ENCODE measurements at regions not wholly inside any gene's neighbourhood (a gene's known extent, or its start where the extent isn't known, plus 50 kb on each side); places are given as distances from the start of the nearest gene placed in this dataset.

DNA sequence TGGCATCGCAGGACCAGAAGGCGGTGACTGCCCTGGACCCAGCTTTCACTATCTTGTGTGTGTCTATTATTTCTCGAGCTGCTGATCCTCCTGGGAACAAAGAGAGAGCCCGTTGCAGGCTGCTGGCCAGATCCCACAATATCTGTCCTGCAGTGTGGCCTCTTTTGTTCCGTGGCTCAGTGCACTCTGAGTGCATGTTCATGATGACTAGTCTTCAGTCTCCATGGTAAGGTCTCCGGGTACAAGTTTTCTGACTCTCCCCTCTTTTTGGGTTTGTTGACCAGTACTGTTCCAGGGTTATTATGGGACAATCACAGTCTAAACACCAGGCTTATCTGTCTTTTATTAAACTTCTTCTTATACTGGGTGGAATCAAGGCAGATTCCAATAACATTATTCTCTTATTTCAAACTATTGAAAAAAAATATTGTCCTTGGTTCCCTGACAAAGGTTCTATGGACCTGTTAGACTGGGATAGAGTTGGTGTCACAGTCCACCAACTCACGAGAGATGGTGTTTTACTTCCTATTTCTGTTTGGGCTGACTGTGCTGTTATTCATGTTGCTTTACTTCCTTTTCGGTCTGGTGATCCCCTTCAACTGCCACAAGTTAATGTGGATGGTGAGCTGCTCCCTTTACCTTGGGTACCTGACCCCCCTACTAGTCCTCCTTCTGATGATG, 192.9 kb upstream of the ALG10B start:
- no peaks in the 10 kb centered on the region for H3K27me3 ChIP-seq
- DNase-seq (ENCODE audit: low spot score in 2 of 2), result no peak
- no peaks in the 10 kb centered on the region for H3K36me3 ChIP-seq
- 71 to 76% methylated on average over 8 of the region's 8 CpGs for WGBS, 2 donors
- no peak overlapping the region for H3K4me3 ChIP-seq
- no peak overlapping the region for H3K27ac ChIP-seq
- no peak for TF ChIP-seq EP300 (IDR thresholded peaks at IDR 0.05)
- TF ChIP-seq, protein P1, sequence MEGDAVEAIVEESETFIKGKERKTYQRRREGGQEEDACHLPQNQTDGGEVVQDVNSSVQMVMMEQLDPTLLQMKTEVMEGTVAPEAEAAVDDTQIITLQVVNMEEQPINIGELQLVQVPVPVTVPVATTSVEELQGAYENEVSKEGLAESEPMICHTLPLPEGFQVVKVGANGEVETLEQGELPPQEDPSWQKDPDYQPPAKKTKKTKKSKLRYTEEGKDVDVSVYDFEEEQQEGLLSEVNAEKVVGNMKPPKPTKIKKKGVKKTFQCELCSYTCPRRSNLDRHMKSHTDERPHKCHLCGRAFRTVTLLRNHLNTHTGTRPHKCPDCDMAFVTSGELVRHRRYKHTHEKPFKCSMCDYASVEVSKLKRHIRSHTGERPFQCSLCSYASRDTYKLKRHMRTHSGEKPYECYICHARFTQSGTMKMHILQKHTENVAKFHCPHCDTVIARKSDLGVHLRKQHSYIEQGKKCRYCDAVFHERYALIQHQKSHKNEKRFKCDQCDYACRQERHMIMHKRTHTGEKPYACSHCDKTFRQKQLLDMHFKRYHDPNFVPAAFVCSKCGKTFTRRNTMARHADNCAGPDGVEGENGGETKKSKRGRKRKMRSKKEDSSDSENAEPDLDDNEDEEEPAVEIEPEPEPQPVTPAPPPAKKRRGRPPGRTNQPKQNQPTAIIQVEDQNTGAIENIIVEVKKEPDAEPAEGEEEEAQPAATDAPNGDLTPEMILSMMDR (IDR thresholded peaks at IDR 0.05), result no peak
- TF ChIP-seq POLR2A (IDR thresholded peaks at IDR 0.05), result no peak
- H3K4me1 ChIP-seq, result no peaks in the 10 kb centered on the region
- peaks cover 0 to 9% (median 0%) of the 10 kb centered on the region in 4 donors for H3K9me3 ChIP-seq

- Histone ChIP-seq H3K27ac (no peak overlapping the region), H3K36me3 (no peaks in the 10 kb centered on the region), H3K4me1 (no peaks in the 10 kb centered on the region), H3K9me3 (peaks cover 0 to 9% (median 0%) of the 10 kb centered on the region in 4 donors), H3K4me3 (no peak overlapping the region), H3K27me3 (no peaks in the 10 kb centered on the region)
- WGBS, 2 donors, result 49 to 51% methylated on average over 3 of the region's 3 CpGs
- no peak for DNase-seq (ENCODE audit: low spot score in 2 of 2)
- TF ChIP-seq, protein P1 (IDR thresholded peaks at IDR 0.05), result no peak
- no peak for TF ChIP-seq POLR2A (IDR thresholded peaks at IDR 0.05)
- TF ChIP-seq EP300 (IDR thresholded peaks at IDR 0.05), result no peak
Measured at GRCh38 chr12:38124247-38125012, 192.1 kb upstream of the ALG10B start.

GRCh38 chr12:38132139-38132538, 184.4 kb upstream of the ALG10B start:
- no peaks in the 10 kb centered on the region for H3K36me3 ChIP-seq
- H3K27me3 ChIP-seq, result no peaks in the 10 kb centered on the region
- no peak overlapping the region for H3K27ac ChIP-seq
- no peaks in the 10 kb centered on the region for H3K4me1 ChIP-seq
- TF ChIP-seq EP300 (IDR thresholded peaks at IDR 0.05) (no peak), POLR2A (IDR thresholded peaks at IDR 0.05) (no peak)
- TF ChIP-seq, protein P1 (IDR thresholded peaks at IDR 0.05), result no peak
- DNase-seq (ENCODE audit: low spot score in 2 of 2), result no peak
- 72 to 76% methylated on average over 2 of the region's 2 CpGs for WGBS, 2 donors
- no peaks in the 10 kb centered on the region for H3K9me3 ChIP-seq
- no peak overlapping the region for H3K4me3 ChIP-seq

DNA sequence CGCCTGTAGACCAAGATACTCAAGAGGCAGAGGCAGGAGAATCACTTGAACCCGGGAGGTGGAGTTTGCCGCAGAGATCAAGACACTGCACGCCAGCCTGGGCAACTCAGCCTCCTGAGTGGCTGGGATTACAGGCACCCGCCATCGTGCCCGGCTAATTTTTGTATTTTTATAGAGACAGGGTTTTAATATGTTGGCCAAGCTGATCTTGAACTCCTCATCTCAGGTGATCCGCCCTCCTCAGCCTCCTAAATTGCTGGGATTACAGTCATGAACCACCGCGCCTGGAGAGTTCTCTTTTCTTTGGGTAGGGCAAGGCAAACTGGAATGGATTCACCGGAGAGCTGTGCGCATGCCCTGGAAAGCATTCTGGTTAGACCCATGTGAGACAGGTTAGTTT, 179.3 kb upstream of the ALG10B start:
- Histone ChIP-seq H3K27ac (no peak overlapping the region), H3K4me3 (no peak overlapping the region), H3K4me1 (peaks cover 0 to 11% (median 3%) of the 10 kb centered on the region in 4 donors), H3K36me3 (no peaks in the 10 kb centered on the region), H3K27me3 (peaks cover 0 to 9% of the 10 kb centered on the region in 2 donors), H3K9me3 (no peaks in the 10 kb centered on the region)
- TF ChIP-seq EP300 (IDR thresholded peaks at IDR 0.05) (no peak), POLR2A (IDR thresholded peaks at IDR 0.05) (no peak)
- TF ChIP-seq, protein P1 (IDR thresholded peaks at IDR 0.05), result no peak
- 92 to 93% methylated on average over 12 of the region's 12 CpGs for WGBS, 2 donors
- no peak for DNase-seq (ENCODE audit: low spot score in 2 of 2)

- 51 to 81% methylated on average over 16 of the region's 16 CpGs for WGBS, 2 donors
- no peak overlapping the region for H3K4me3 ChIP-seq
- TF ChIP-seq EP300 (IDR thresholded peaks at IDR 0.05) (no peak), POLR2A (IDR thresholded peaks at IDR 0.05) (no peak)
- TF ChIP-seq, protein P1 (IDR thresholded peaks at IDR 0.05), result no peak
- DNase-seq (ENCODE audit: low spot score in 2 of 2), result no peak
- no peaks in the 10 kb centered on the region for H3K9me3 ChIP-seq
- H3K36me3 ChIP-seq, result no peaks in the 10 kb centered on the region
- peaks cover 0 to 9% of the 10 kb centered on the region in 2 donors for H3K27me3 ChIP-seq
- no peak overlapping the region for H3K27ac ChIP-seq
- peaks cover 0 to 11% (median 3%) of the 10 kb centered on the region in 4 donors for H3K4me1 ChIP-seq
Measured at GRCh38 chr12:38137716-38138115, 178.9 kb upstream of the ALG10B start.

Data from tibial nerve (tissue), 4 donors.